IMR-90 (cell line): ENCODE measurements at regions not wholly inside any gene's neighbourhood (a gene's known extent, or its start where the extent isn't known, plus 50 kb on each side); places are given as distances from the start of the nearest gene placed in this dataset.

ENCODE experiments used
- MAFK ChIP-seq: IDR thresholded peaks from 2 replicates; pipeline ENCODE4 v1.6.1; 2012; ENCODE audit warnings: low read depth, low read length, improper control_type of control experiment
- MXI1 ChIP-seq: IDR thresholded peaks from 2 replicates; pipeline ENCODE4 v1.6.1; 2012; ENCODE audit warnings: low read depth, mild to moderate bottlenecking, low read length, moderate library complexity, borderline replicate concordance
- POLR2A ChIP-seq: IDR thresholded peaks from 2 replicates; pipeline ENCODE4 v1.6.1; 2012; ENCODE audit warnings: mild to moderate bottlenecking, low read depth, low read length
- RFX5 ChIP-seq: IDR thresholded peaks from 2 replicates; pipeline ENCODE4 v1.8.0; 2012; ENCODE audit warnings: low read depth, mild to moderate bottlenecking, low read length, moderate library complexity
- TF ChIP-seq, protein P1 (sequence below): conservative IDR thresholded peaks from 2 replicates; pipeline ENCODE4 v1.5.1; 2012; ENCODE audit warnings: mild to moderate bottlenecking, low read depth, low read length, improper control_type of control experiment
- TF ChIP-seq, protein P2 (sequence below): fragments of 150-350 bp; IDR thresholded peaks from 2 replicates; pipeline ENCODE4 v1.6.1; 2016; ENCODE audit warnings: low read depth, mild to moderate bottlenecking, low read length, moderate library complexity, borderline replicate concordance
- TF ChIP-seq, protein P3 (sequence below): fragments of 150-350 bp; IDR thresholded peaks from 2 replicates; pipeline ENCODE4 v1.6.1; 2017; ENCODE audit warnings: mild to moderate bottlenecking, antibody characterized with exemption, low read length, low read depth

DNA sequence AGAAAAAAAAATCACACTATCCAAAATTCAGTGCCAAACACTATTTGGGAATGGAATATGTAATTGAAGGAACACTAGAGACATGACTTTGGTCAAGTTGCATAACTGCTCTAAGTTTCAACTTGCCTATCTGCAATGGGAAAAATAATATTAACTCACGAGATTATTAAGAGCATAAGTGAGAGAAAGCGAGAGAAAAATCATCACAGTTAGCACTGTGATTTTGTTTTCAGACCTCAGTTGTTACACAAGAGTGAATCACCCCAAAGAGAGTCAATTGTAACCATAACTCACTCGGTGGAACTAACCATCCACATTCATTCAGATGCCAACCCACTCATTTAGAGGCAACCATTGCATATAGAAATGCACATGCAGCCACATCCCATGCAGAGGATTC lies 147.1 kb downstream of the NHLRC3 start:
- no peak for TF ChIP-seq MXI1
- TF ChIP-seq, protein P1, sequence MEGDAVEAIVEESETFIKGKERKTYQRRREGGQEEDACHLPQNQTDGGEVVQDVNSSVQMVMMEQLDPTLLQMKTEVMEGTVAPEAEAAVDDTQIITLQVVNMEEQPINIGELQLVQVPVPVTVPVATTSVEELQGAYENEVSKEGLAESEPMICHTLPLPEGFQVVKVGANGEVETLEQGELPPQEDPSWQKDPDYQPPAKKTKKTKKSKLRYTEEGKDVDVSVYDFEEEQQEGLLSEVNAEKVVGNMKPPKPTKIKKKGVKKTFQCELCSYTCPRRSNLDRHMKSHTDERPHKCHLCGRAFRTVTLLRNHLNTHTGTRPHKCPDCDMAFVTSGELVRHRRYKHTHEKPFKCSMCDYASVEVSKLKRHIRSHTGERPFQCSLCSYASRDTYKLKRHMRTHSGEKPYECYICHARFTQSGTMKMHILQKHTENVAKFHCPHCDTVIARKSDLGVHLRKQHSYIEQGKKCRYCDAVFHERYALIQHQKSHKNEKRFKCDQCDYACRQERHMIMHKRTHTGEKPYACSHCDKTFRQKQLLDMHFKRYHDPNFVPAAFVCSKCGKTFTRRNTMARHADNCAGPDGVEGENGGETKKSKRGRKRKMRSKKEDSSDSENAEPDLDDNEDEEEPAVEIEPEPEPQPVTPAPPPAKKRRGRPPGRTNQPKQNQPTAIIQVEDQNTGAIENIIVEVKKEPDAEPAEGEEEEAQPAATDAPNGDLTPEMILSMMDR: no peak
- TF ChIP-seq POLR2A: no peak
- TF ChIP-seq, protein P2, sequence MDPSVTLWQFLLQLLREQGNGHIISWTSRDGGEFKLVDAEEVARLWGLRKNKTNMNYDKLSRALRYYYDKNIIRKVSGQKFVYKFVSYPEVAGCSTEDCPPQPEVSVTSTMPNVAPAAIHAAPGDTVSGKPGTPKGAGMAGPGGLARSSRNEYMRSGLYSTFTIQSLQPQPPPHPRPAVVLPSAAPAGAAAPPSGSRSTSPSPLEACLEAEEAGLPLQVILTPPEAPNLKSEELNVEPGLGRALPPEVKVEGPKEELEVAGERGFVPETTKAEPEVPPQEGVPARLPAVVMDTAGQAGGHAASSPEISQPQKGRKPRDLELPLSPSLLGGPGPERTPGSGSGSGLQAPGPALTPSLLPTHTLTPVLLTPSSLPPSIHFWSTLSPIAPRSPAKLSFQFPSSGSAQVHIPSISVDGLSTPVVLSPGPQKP: no peak
- TF ChIP-seq, protein P3, sequence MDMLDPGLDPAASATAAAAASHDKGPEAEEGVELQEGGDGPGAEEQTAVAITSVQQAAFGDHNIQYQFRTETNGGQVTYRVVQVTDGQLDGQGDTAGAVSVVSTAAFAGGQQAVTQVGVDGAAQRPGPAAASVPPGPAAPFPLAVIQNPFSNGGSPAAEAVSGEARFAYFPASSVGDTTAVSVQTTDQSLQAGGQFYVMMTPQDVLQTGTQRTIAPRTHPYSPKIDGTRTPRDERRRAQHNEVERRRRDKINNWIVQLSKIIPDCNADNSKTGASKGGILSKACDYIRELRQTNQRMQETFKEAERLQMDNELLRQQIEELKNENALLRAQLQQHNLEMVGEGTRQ: no peak
- no peak for TF ChIP-seq MAFK
- TF ChIP-seq RFX5: no peak
